Prostate gland (tissue), 2 donors: ENCODE measurements at regions not wholly inside any gene's neighbourhood (a gene's known extent, or its start where the extent isn't known, plus 50 kb on each side); places are given as distances from the start of the nearest gene placed in this dataset.

Experiments used
- DNase-seq: peaks from one replicate; pipeline ENCODE4 v3.0.0-alpha.2; 2019; ENCODE audit warnings: low spot score
- H3K27ac ChIP-seq, 2 donors: fragments of 200-600 bp; sonication (generic); 2 replicates each; pipeline ENCODE4 v1.5.1; 2017 to 2019
- H3K27me3 ChIP-seq: fragments of 200-600 bp; sonication (generic); replicated peaks from 2 replicates; pipeline ENCODE4 v1.5.1; 2019; ENCODE audit not compliant: insufficient read depth
- H3K36me3 ChIP-seq, 2 donors: fragments of 200-600 bp; sonication (generic); 1 replicate in 1 of 2; 2 replicates in 1 of 2; pipeline versions ENCODE4 v1.5.1 to v1.8.1; 2017 to 2019
- H3K4me1 ChIP-seq: fragments of 200-600 bp; sonication (generic); replicated peaks from 2 replicates; pipeline ENCODE4 v1.5.1; 2019
- H3K4me3 ChIP-seq, 2 donors: fragments of 200-600 bp; sonication (generic); 2 replicates each; pipeline ENCODE4 v1.5.1; 2017 to 2019
- H3K9me3 ChIP-seq: fragments of 200-600 bp; sonication (generic); 2 replicates; pipeline ENCODE4 v1.5.1; 2017
- POLR2A ChIP-seq: fragments of 450-650 bp; IDR thresholded peaks from one replicate; pipeline ENCODE4 v1.6.1; 2016; ENCODE audit warnings: antibody characterized with exemption, mild to moderate bottlenecking
- POLR2AphosphoS5 ChIP-seq: sonication (generic); formaldehyde crosslinking; IDR thresholded peaks from one replicate; pipeline ENCODE4 v1.6.1; 2017; ENCODE audit warnings: antibody characterized with exemption
- WGBS: methylation state at CpG from one replicate; pipeline ENCODE4 v1.1.5; 2018; 5-methylcytosine and 5-hydroxymethylcytosine counted together
- intact Hi-C: fragments of 100-400 bp; cut with DNase I; formaldehyde crosslinking; loops from one replicate; pipeline ENCODE4 v1.14.2; 2022
- TF ChIP-seq, protein P1 (sequence below), 4 experiments: fragments of 200-600 bp in 2 of 4; fragments of 450-650 bp in 2 of 4; sonication (generic) in 2 of 4; IDR thresholded peaks; 1 replicate in 3 of 4; 2 replicates in 1 of 4; pipeline ENCODE4 v1.5.1; 2016 to 2019; ENCODE audit warnings: antibody characterized with exemption in 4 of 4, mild to moderate bottlenecking in 2 of 4, moderate library complexity in 2 of 4

DNA sequence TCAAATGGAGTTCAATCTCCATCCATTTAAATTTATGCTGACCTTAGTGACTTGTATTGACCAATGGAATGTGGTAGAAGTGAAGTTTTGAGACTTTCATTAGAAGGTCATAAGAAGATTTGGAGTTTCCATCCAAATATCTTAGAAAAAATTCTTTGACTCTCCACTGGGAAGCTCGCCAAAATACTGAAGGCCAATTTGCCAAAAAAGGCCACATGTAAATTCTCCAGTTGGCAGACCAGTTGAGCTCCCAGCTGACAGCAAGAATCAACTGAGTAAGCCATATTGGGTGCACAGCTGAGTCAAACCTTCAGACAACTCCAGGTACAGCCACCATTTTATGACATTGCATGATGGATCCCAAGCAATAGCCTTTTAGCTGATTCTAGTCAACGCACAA is 228.3 kb upstream of the SETBP1 start:
- intact Hi-C loops, result no loop called here
- no peak overlapping the region for H3K27ac ChIP-seq
- no peaks in the 10 kb centered on the region for H3K9me3 ChIP-seq
- WGBS, result 83% methylated on average over 2 of the region's 2 CpGs
- H3K4me3 ChIP-seq, result no peak overlapping the region
- no peaks in the 10 kb centered on the region for H3K27me3 ChIP-seq
- no peak for DNase-seq
- H3K4me1 ChIP-seq, result no peaks in the 10 kb centered on the region
- TF ChIP-seq POLR2A (no peak), POLR2AphosphoS5 (no peak)
- TF ChIP-seq, protein P1, sequence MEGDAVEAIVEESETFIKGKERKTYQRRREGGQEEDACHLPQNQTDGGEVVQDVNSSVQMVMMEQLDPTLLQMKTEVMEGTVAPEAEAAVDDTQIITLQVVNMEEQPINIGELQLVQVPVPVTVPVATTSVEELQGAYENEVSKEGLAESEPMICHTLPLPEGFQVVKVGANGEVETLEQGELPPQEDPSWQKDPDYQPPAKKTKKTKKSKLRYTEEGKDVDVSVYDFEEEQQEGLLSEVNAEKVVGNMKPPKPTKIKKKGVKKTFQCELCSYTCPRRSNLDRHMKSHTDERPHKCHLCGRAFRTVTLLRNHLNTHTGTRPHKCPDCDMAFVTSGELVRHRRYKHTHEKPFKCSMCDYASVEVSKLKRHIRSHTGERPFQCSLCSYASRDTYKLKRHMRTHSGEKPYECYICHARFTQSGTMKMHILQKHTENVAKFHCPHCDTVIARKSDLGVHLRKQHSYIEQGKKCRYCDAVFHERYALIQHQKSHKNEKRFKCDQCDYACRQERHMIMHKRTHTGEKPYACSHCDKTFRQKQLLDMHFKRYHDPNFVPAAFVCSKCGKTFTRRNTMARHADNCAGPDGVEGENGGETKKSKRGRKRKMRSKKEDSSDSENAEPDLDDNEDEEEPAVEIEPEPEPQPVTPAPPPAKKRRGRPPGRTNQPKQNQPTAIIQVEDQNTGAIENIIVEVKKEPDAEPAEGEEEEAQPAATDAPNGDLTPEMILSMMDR (IDR thresholded peaks at IDR 0.05), result no peak
- H3K36me3 ChIP-seq, result no peaks in the 10 kb centered on the region

DNA sequence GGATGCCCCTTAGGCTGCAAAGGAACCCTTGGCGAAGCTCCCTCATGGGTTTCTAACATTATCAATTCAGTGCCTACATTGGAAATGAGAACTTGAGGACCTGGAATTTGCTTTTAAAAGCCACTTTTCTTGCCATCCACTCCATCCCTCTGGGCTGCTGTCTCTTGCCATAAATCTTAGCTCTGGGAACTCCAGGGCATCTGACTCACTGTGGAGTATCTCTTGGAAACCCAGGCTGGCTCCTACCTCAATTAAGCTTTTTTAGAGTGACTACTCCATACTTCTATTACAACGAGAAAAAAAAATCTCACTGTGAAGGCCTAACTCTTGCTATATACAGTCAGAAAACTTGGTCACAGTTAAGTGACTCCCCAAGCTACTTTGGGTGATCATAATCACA is 227.2 kb upstream of the SETBP1 start:
- no peak for DNase-seq
- TF ChIP-seq, protein P1 (IDR thresholded peaks at IDR 0.05), result no peak
- TF ChIP-seq POLR2AphosphoS5 (no peak), POLR2A (no peak)
- H3K36me3 ChIP-seq, result no peaks in the 10 kb centered on the region
- intact Hi-C loops, result no loop called here
- H3K9me3 ChIP-seq, result no peaks in the 10 kb centered on the region
- WGBS, result 93% methylated on average over 2 of the region's 2 CpGs
- H3K4me1 ChIP-seq, result no peaks in the 10 kb centered on the region
- no peaks in the 10 kb centered on the region for H3K27me3 ChIP-seq
- H3K4me3 ChIP-seq, result no peak overlapping the region
- H3K27ac ChIP-seq, result no peak overlapping the region

DNA sequence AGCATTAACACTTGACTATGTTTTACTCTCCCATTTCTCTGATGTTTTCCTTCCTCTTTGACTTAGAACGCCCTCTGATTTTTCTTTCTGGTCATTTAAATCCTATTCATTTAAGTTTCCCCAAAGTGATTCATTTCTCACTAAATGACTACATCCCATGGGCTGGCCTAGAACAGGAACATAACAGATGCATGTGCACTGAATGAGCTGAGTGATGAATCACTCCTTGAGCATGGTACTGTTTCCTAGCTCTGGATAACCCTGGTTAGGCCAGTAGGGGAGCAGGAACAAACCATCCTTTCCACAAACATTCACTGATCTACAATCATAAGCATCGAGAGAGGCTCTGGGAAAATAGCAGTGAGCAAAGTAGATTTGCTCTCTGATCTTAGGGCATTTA is 221.9 kb upstream of the SETBP1 start:
- Histone ChIP-seq H3K4me1 (no peaks in the 10 kb centered on the region), H3K9me3 (no peaks in the 10 kb centered on the region), H3K36me3 (no peaks in the 10 kb centered on the region), H3K4me3 (no peak overlapping the region), H3K27me3 (no peaks in the 10 kb centered on the region), H3K27ac (no peak overlapping the region)
- no peak for DNase-seq
- intact Hi-C loops, result no loop called here
- TF ChIP-seq POLR2AphosphoS5 (no peak), POLR2A (no peak)
- TF ChIP-seq, protein P1 (IDR thresholded peaks at IDR 0.05), result no peak
- 87% methylated on average over 2 of the region's 2 CpGs for WGBS

DNA sequence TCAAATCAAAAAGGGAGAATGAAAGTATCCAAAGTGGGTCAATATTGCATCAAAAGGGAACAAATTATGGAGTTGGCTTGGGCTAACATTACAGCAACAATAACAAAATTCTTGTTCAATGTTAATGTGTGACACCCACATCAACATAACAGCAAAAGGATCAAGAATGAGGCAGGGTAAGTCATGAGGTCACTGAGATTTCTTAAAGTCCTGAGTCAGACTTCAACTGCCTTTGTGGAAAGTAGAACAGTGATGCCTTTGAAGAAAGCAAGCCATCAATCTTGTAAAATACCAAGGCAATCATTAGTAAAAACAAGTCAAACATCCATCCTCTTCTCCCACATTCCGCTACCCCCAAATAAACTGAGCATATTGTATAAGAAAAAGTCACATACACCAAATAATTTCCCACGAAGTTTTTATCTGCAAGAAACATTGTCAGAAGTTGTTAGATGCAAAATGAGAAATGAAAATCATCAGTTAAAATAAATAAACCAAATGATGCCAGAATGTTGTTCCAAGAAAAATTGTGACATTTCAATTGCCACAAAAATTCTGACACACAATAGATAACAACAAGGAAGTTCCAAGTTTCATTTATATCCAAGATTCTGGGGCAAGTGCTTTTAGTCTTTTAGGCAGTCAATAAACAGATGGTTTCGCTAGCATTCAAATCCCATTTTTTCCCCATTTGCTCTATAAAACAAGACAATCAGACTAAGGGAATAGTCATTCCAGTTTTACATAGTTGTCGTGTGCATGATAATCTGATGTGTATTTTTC is 216.1 kb upstream of the SETBP1 start:
- intact Hi-C loops, result no loop called here
- no peak overlapping the region for H3K27ac ChIP-seq
- no peak overlapping the region for H3K4me3 ChIP-seq
- H3K9me3 ChIP-seq, result no peaks in the 10 kb centered on the region
- no peak for DNase-seq
- TF ChIP-seq, protein P1 (IDR thresholded peaks at IDR 0.05), result no peak
- TF ChIP-seq POLR2A (no peak), POLR2AphosphoS5 (no peak)
- no peaks in the 10 kb centered on the region for H3K27me3 ChIP-seq
- no peaks in the 10 kb centered on the region for H3K36me3 ChIP-seq
- 33% methylated on average over 4 of the region's 4 CpGs for WGBS
- H3K4me1 ChIP-seq, result peaks cover 2% of the 10 kb centered on the region

DNA sequence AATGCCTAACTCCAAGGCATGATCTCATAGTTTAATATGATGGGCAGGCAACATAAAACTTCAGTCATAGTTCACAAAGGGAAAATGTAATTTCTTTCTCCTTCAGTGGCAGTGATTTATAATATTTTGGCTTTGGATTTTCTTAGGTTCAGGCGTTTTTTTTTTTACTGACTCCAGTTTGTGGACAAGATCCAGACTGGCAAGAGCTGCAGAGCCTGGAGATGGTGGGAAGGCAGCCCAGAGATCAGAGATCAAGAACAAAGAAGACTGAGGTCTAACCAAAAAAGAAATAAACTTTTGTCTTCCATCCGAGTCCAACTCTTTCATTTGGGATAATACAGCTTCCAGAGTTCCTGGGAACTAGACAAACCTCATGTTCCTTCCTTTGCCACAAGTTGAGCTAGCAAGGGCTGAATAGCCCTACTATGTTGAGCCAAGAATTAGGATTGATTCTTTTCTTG is 215.3 kb upstream of the SETBP1 start:
- H3K27me3 ChIP-seq, result no peaks in the 10 kb centered on the region
- peaks cover 2% of the 10 kb centered on the region for H3K4me1 ChIP-seq
- TF ChIP-seq POLR2AphosphoS5 (no peak), POLR2A (no peak)
- TF ChIP-seq, protein P1 (IDR thresholded peaks at IDR 0.05), result no peak
- H3K27ac ChIP-seq, result no peak overlapping the region
- intact Hi-C loops, result no loop called here
- H3K4me3 ChIP-seq, result no peak overlapping the region
- WGBS, result 13% methylated on average over 2 of the region's 2 CpGs
- no peak for DNase-seq
- no peaks in the 10 kb centered on the region for H3K36me3 ChIP-seq
- no peaks in the 10 kb centered on the region for H3K9me3 ChIP-seq
